Thymus (tissue), 11 donors: ENCODE measurements at regions not wholly inside any gene's neighbourhood (a gene's known extent, or its start where the extent isn't known, plus 50 kb on each side); places are given as distances from the start of the nearest gene placed in this dataset.

ENCODE experiments used
- DNase-seq, 9 donors: peaks; one replicate each; pipeline ENCODE4 v3.0.0-alpha.2; 2013; ENCODE audit warnings: low spot score in 9 of 9, low read depth in 6 of 9, missing footprints in 1 of 9
- H3K27ac ChIP-seq, 2 donors: one replicate each; pipeline ENCODE4 v1.5.1; 2013; ENCODE audit warnings: control low read depth in 1 of 2, low read depth in 1 of 2, low read length in 1 of 2, mild to moderate bottlenecking in 1 of 2, moderate library complexity in 1 of 2
- H3K27me3 ChIP-seq, 2 donors: one replicate each; pipeline ENCODE4 v1.5.1; 2013; ENCODE audit warnings: low read length in 1 of 2; ENCODE audit not compliant: control insufficient read depth in 2 of 2, insufficient read depth in 1 of 2
- H3K36me3 ChIP-seq, 2 donors: one replicate each; pipeline ENCODE4 v1.5.1; 2013; ENCODE audit warnings: low read length in 1 of 2, mild to moderate bottlenecking in 1 of 2, moderate library complexity in 1 of 2; ENCODE audit not compliant: control insufficient read depth in 2 of 2, insufficient read depth in 2 of 2
- H3K4me1 ChIP-seq, 2 donors: one replicate each; pipeline ENCODE4 v1.5.1; 2013; ENCODE audit warnings: low read length in 2 of 2; ENCODE audit not compliant: control insufficient read depth in 2 of 2, insufficient read depth in 2 of 2
- H3K4me3 ChIP-seq, 2 donors: one replicate each; pipeline ENCODE4 v1.5.1; 2013; ENCODE audit warnings: low read length in 2 of 2, control low read depth in 1 of 2, mild to moderate bottlenecking in 1 of 2
- H3K9me3 ChIP-seq, 2 donors: one replicate each; pipeline ENCODE4 v1.5.1; 2013; ENCODE audit warnings: low read length in 1 of 2, mild to moderate bottlenecking in 1 of 2; ENCODE audit not compliant: control insufficient read depth in 2 of 2, insufficient read depth in 1 of 2
- WGBS: extraction: QIAGEN DNeasy Blood & Tissue Kit; methylation state at CpG from one replicate; pipeline ENCODE4 v1.1.7; 2013; 5-methylcytosine and 5-hydroxymethylcytosine counted together
- donor health status: healthy.

GRCh38 chr10:33579996-33580395 lies 245.5 kb upstream of the NRP1 start:
- DNase-seq: no peak
- Histone ChIP-seq H3K9me3 (no peaks in the 10 kb centered on the region), H3K4me1 (no peaks in the 10 kb centered on the region), H3K36me3 (no peaks in the 10 kb centered on the region), H3K27me3 (no peaks in the 10 kb centered on the region), H3K27ac (no peak overlapping the region), H3K4me3 (no peak overlapping the region)
- WGBS: 96% methylated on average over 3 of the region's 3 CpGs

- no peak overlapping the region for H3K27ac ChIP-seq
- no peak for DNase-seq
- H3K4me1 ChIP-seq: no peaks in the 10 kb centered on the region
- WGBS: 92% methylated on average over 2 of the region's 2 CpGs
- H3K36me3 ChIP-seq: no peaks in the 10 kb centered on the region
- H3K9me3 ChIP-seq: no peaks in the 10 kb centered on the region
- H3K4me3 ChIP-seq: no peak overlapping the region
- H3K27me3 ChIP-seq: no peaks in the 10 kb centered on the region
These were observed 239.1 kb upstream of the NRP1 start for GRCh38 chr10:33573606-33574005.

DNA sequence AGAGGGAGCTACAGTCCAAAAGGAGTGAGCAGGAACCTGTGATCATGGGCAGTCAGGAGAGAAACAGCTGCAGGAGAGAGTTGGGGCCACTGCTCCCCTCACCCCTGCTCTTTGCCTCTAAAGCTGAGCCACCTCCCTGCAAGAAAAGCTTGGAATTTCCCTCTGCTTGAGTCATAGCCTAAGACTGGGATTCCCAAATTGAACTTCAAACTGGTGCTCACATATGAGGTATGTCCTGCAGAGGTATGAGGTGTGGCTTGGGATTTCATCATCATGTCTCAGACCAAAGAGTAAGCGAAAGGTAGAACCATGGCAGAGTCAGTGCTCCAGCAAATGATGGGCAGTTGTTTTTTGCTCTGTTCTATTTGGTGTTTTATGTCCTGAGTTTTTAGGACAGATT lies 237.1 kb upstream of the NRP1 start:
- no peaks in the 10 kb centered on the region for H3K9me3 ChIP-seq
- no peaks in the 10 kb centered on the region for H3K4me1 ChIP-seq
- H3K27ac ChIP-seq: no peak overlapping the region
- 88% methylated on average over 1 of the region's 1 CpG for WGBS
- H3K36me3 ChIP-seq: no peaks in the 10 kb centered on the region
- no peak overlapping the region for H3K4me3 ChIP-seq
- no peak for DNase-seq
- H3K27me3 ChIP-seq: no peaks in the 10 kb centered on the region

GRCh38 chr10:33570495-33570894 lies 236.0 kb upstream of the NRP1 start:
- Histone ChIP-seq H3K36me3 (no peaks in the 10 kb centered on the region), H3K27ac (no peak overlapping the region), H3K27me3 (no peaks in the 10 kb centered on the region), H3K4me1 (no peaks in the 10 kb centered on the region), H3K4me3 (no peak overlapping the region), H3K9me3 (no peaks in the 10 kb centered on the region)
- 43% methylated on average over 3 of the region's 3 CpGs for WGBS
- DNase-seq: no peak

DNA sequence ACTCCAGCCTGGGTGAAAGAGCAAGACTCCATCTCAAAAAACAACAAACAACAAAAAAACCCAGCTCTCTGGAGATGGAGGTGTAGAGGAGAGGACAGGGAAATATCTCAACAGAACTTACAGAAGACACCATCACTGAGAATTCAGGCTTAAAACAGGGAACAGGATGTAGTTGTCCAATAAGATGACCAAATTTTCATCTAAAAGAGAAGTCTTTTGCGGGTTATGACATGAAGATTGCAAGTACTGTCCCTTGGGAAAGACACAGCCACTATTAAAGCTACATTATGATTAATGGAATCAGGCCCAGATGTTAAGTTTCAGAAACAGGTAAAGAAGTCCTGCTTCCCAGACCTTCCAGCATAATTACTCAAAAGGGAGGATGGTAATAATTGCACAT lies 235.2 kb upstream of the NRP1 start:
- no peak for DNase-seq
- Histone ChIP-seq H3K4me3 (no peak overlapping the region), H3K9me3 (no peaks in the 10 kb centered on the region), H3K36me3 (no peaks in the 10 kb centered on the region), H3K27me3 (no peaks in the 10 kb centered on the region), H3K4me1 (no peaks in the 10 kb centered on the region), H3K27ac (no peak overlapping the region)
- WGBS: 95% methylated on average over 1 of the region's 1 CpG

DNA sequence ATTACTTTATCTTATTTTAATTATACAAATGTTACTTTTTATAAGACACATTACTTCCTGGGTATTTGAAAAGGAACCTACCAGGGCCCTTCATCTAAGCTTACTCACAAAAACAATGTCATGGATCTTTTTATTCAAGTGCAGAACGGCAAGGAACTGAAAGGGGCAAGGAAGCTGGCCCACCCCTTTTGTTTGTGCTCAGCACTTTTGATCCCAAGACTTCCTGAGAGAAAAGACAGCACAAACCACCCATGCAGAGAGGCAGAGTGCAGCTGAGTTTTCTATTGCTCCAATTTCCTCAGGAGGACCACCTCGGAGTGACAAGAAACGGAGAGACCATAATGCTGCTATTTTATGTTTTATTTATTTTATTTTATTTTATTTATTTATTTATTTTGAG lies 232.0 kb upstream of the NRP1 start:
- Histone ChIP-seq H3K36me3 (no peaks in the 10 kb centered on the region), H3K27me3 (peaks cover 0 to 2% of the 10 kb centered on the region in 2 donors), H3K4me3 (no peak overlapping the region), H3K9me3 (no peaks in the 10 kb centered on the region), H3K4me1 (no peaks in the 10 kb centered on the region), H3K27ac (no peak overlapping the region)
- DNase-seq: no peak
- 79% methylated on average over 3 of the region's 3 CpGs for WGBS

DNA sequence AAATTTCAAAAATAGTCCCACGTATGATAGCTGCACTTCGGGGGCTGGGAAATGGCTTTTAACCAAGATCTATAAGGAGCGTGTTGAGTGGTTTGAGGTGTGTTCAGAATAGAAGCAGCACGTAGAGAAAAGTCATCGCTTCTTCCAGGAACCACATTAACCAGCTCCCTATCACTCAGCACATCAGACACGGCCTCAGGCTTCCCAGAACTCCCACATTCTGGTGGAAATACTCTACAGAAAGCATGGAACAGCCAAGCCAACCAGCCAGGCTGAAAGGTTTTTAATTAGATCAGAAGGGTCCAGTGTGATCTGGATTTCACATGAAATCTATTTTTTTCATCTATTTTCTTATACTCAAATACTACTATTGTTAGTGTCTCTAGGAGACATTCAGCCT lies 231.5 kb upstream of the NRP1 start:
- peaks cover 0 to 5% of the 10 kb centered on the region in 2 donors for H3K27me3 ChIP-seq
- no peaks in the 10 kb centered on the region for H3K9me3 ChIP-seq
- 88% methylated on average over 6 of the region's 6 CpGs for WGBS
- no peaks in the 10 kb centered on the region for H3K36me3 ChIP-seq
- H3K4me1 ChIP-seq: no peaks in the 10 kb centered on the region
- H3K4me3 ChIP-seq: no peak overlapping the region
- H3K27ac ChIP-seq: no peak overlapping the region
- DNase-seq: no peak

DNA sequence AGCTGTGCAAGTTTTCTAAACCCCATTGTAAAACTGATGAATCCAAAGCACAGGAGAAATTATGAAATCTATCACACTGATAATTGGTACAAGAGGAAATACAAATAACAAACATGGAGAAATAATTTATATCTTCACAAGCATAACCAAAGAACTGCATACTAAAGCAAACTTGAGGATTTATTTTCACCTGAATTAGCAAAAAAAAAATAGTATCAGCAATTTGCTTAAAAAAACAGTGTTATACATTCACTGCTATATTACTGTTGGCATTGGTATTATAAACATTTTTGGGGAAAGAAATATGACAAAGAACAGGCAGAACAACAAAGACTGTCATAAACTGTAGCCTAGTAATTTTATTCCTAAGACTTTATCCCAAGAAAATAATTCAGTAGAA lies 230.8 kb upstream of the NRP1 start:
- H3K27ac ChIP-seq: no peak overlapping the region
- H3K9me3 ChIP-seq: no peaks in the 10 kb centered on the region
- peaks cover 0 to 5% of the 10 kb centered on the region in 2 donors for H3K27me3 ChIP-seq
- DNase-seq: no peak
- no peaks in the 10 kb centered on the region for H3K4me1 ChIP-seq
- H3K36me3 ChIP-seq: no peaks in the 10 kb centered on the region
- no peak overlapping the region for H3K4me3 ChIP-seq

DNA sequence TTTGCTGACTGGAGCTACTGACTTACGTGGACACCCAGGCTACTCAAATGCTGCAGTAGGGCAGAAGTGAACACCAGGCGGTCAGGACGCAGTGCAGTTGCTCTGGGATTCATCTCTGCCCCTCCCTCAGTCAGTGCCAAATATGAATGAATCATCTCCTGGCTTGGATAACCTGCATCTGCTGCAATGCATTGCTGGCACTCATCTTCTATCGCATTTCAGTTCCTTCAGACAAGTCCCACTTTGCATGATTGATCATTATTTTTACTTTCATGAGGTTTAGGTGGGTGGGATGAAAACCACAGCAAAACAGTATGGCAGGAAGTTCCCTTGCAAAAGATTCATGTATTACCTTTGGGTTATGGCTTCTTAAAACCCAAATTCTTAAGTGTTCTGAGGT lies 224.6 kb upstream of the NRP1 start:
- Histone ChIP-seq H3K27ac (no peak overlapping the region), H3K4me3 (no peak overlapping the region), H3K4me1 (no peaks in the 10 kb centered on the region), H3K9me3 (no peaks in the 10 kb centered on the region), H3K27me3 (peaks cover 0 to 18% of the 10 kb centered on the region in 2 donors), H3K36me3 (no peaks in the 10 kb centered on the region)
- WGBS: 78% methylated on average over 4 of the region's 4 CpGs
- DNase-seq: peak in 2 of 9 donors; percentile 11 to 27

DNA sequence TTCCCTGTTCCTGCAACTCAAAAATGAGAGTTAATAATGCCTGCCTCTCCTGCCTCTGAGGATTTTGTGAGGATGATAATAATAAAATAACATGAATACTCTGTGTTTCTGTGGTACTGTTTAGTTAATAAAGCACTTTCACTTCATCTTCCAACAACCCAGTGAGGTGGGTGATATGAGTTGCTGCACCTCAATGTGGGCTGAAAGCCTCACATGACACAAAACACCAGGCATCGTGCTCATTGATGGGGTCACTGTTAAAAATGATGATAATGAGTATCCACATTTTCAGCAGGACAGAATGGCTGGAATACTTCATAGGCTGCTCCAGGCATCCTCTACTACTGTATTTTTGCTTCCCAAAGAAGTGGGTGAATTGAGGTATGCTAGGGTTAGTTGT lies 222.8 kb upstream of the NRP1 start:
- 89% methylated on average over 1 of the region's 1 CpG for WGBS
- H3K9me3 ChIP-seq: no peaks in the 10 kb centered on the region
- DNase-seq: no peak

More for the DNA sequence above, 222.8 kb upstream of the NRP1 start:
- H3K27ac ChIP-seq: no peak overlapping the region
- no peaks in the 10 kb centered on the region for H3K4me1 ChIP-seq
- no peak overlapping the region for H3K4me3 ChIP-seq
- H3K27me3 ChIP-seq: peaks cover 0 to 20% of the 10 kb centered on the region in 2 donors
- no peaks in the 10 kb centered on the region for H3K36me3 ChIP-seq
